Calu3 (cell line): ENCODE measurements at regions not wholly inside any gene's neighbourhood (a gene's known extent, or its start where the extent isn't known, plus 50 kb on each side); places are given as distances from the start of the nearest gene placed in this dataset.

Experiments used
- BruUV-seq: library from RNA; stranded (reverse); fragments of 400-500 nt; replicated peaks from 2 replicates; lab custom pipeline; 2021; lab: Mats Ljungman, UMichigan
- CTCF ChIA-PET: fragments of 300-600 bp; sonication (Branson Sonifier 250); formaldehyde crosslinking; loops from one replicate; lab custom pipeline; 2022; ENCODE audit warnings: antibody characterized with exemption; lab: Charles Lee
- DNase-seq: peaks from one replicate; pipeline ENCODE4 v3.0.0; 2022
- H3K27ac Mint-ChIP-seq: one replicate; pipeline ENCODE4 v1.8.0; 2022; ENCODE audit warnings: mixed read lengths; ENCODE audit not compliant: unreplicated experiment
- H3K27me3 Mint-ChIP-seq: one replicate; pipeline ENCODE4 v1.8.0; 2022; ENCODE audit warnings: mixed read lengths; ENCODE audit not compliant: unreplicated experiment
- H3K36me3 Mint-ChIP-seq: one replicate; pipeline ENCODE4 v1.8.0; 2022; ENCODE audit warnings: mild to moderate bottlenecking, moderate library complexity, mixed read lengths; ENCODE audit not compliant: insufficient read depth, unreplicated experiment
- H3K4me1 Mint-ChIP-seq: one replicate; pipeline ENCODE4 v1.8.0; 2022; ENCODE audit warnings: mild to moderate bottlenecking, low read depth, mixed read lengths; ENCODE audit not compliant: unreplicated experiment
- H3K4me3 Mint-ChIP-seq: one replicate; pipeline ENCODE4 v1.8.0; 2022; ENCODE audit warnings: mild to moderate bottlenecking, low read depth, moderate library complexity, mixed read lengths; ENCODE audit not compliant: unreplicated experiment
- H3K9me3 Mint-ChIP-seq: one replicate; pipeline ENCODE4 v1.8.0; 2022; ENCODE audit warnings: low read depth, mixed read lengths; ENCODE audit not compliant: unreplicated experiment
- CTCF ChIP-seq: fragments of 200-600 bp; IDR thresholded peaks from one replicate; pipeline ENCODE4 v1.8.0; 2022; ENCODE audit warnings: antibody characterized with exemption; ENCODE audit not compliant: unreplicated experiment
- intact Hi-C: fragments of 100-400 bp; cut with micrococcal nuclease; formaldehyde crosslinking; loops from one replicate; pipeline ENCODE4 v1.10.0; 2022; ENCODE audit not compliant: unreplicated experiment

GRCh38 chr4:164192844-164193243, 561.1 kb upstream of the SMIM31 start:
- intact Hi-C loops: no loop called here
- H3K4me1 Mint-ChIP-seq: no peaks in the 10 kb centered on the region
- no peaks in the 10 kb centered on the region for H3K27me3 Mint-ChIP-seq
- H3K27ac Mint-ChIP-seq: no peak overlapping the region
- H3K9me3 Mint-ChIP-seq: no peaks in the 10 kb centered on the region
- no peak overlapping the region for H3K4me3 Mint-ChIP-seq
- DNase-seq: no peak
- no peak for TF ChIP-seq CTCF
- CTCF ChIA-PET: no interaction called here
- BruUV-seq: no TSS peak
- no peaks in the 10 kb centered on the region for H3K36me3 Mint-ChIP-seq

GRCh38 chr4:164193676-164194075, 560.3 kb upstream of the SMIM31 start:
- Mint-ChIP-seq H3K36me3 (no peaks in the 10 kb centered on the region), H3K4me1 (no peaks in the 10 kb centered on the region), H3K4me3 (no peak overlapping the region), H3K27me3 (no peaks in the 10 kb centered on the region), H3K27ac (no peak overlapping the region), H3K9me3 (no peaks in the 10 kb centered on the region)
- intact Hi-C loops: no loop called here
- DNase-seq: no peak
- CTCF ChIA-PET: no interaction called here
- TF ChIP-seq CTCF: no peak
- no TSS peak for BruUV-seq

DNA sequence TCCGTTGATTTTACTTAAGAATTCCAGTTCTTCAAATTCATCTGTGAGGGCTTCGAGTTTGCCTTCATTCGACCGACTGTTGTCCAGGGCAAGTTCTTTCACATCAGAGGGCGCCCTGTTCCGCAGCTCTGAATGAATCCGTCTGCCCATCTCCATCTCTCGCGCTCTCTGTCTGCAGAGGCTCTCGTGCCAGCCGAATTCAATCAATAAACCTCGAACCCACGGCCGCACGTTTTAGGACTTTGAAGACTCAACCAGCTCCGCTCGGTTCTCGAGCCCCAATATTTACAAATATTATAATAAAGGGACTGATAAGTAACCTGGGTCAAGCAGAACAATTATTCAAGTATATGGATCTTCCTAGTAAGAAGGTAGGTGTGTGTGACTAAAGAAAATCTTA, 556.4 kb upstream of the SMIM31 start:
- no peak for DNase-seq
- intact Hi-C loops: no loop called here
- Mint-ChIP-seq H3K27me3 (no peaks in the 10 kb centered on the region), H3K4me3 (no peak overlapping the region), H3K36me3 (no peaks in the 10 kb centered on the region), H3K9me3 (peaks cover 3% of the 10 kb centered on the region), H3K4me1 (no peaks in the 10 kb centered on the region), H3K27ac (no peak overlapping the region)
- no peak for TF ChIP-seq CTCF
- CTCF ChIA-PET: no interaction called here
- no TSS peak for BruUV-seq

DNA sequence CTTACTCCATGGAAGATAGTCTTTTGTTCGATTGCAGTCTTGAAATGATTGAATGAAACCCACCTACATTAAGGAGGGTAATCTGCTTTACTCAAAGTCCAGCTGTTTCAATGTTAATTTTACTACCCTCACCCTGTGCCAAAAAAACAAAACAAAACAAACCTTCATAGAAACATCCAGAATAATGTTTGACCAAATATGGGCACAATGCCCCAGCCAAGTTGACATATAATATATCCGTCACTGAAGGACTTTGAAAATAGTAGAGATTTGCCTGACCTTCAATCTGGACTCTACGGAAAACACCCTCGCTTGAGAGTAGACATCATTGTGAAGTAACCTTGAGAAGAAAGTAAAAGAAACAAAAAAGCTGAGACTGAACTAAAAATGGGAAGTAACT, 550.5 kb upstream of the SMIM31 start:
- TF ChIP-seq CTCF: no peak
- peaks cover 17% of the 10 kb centered on the region for H3K4me1 Mint-ChIP-seq
- DNase-seq: no peak
- H3K9me3 Mint-ChIP-seq: peaks cover 6% of the 10 kb centered on the region
- intact Hi-C loops: no loop called here
- no TSS peak for BruUV-seq
- CTCF ChIA-PET: no interaction called here
- no peak overlapping the region for H3K4me3 Mint-ChIP-seq
- no peaks in the 10 kb centered on the region for H3K36me3 Mint-ChIP-seq
- H3K27me3 Mint-ChIP-seq: no peaks in the 10 kb centered on the region
- peak overlapping the region; percentile 66 for H3K27ac Mint-ChIP-seq
